Tibial artery (tissue), 4 donors: ENCODE measurements at regions not wholly inside any gene's neighbourhood (a gene's known extent, or its start where the extent isn't known, plus 50 kb on each side); places are given as distances from the start of the nearest gene placed in this dataset.

Experiments used
- DNase-seq, 2 donors: peaks; one replicate each; pipeline ENCODE4 v3.0.0-alpha.2; 2019
- H3K27ac ChIP-seq, 2 donors: fragments of 200-600 bp; sonication (generic) in 1 of 2; 1 replicate in 1 of 2; 2 replicates in 1 of 2; pipeline ENCODE4 v1.5.1; 2018 to 2019; ENCODE audit warnings: mild to moderate bottlenecking in 1 of 2
- H3K27me3 ChIP-seq, 2 donors: fragments of 200-600 bp; sonication (generic) in 1 of 2; one replicate each; pipeline versions ENCODE4 v1.5.1 to v1.6.0; 2016 to 2019
- H3K36me3 ChIP-seq, 3 donors: fragments of 200-600 bp; sonication (generic) in 2 of 3; one replicate each; pipeline ENCODE4 v1.5.1; 2016 to 2019; ENCODE audit warnings: mild to moderate bottlenecking in 2 of 3
- H3K4me1 ChIP-seq, 4 donors: fragments of 200-600 bp; sonication (generic) in 2 of 4; 1 replicate in 3 of 4; 2 replicates in 1 of 4; pipeline ENCODE4 v1.5.1; 2016 to 2019
- H3K4me3 ChIP-seq, 2 donors: fragments of 200-600 bp; sonication (generic) in 1 of 2; 1 replicate in 1 of 2; 2 replicates in 1 of 2; pipeline ENCODE4 v1.5.1; 2018 to 2019; ENCODE audit warnings: mild to moderate bottlenecking in 2 of 2
- H3K9me3 ChIP-seq, 3 donors: fragments of 200-600 bp; sonication (generic) in 1 of 3; one replicate each; pipeline ENCODE4 v1.5.1; 2016 to 2019
- CTCF ChIP-seq, 2 experiments: fragments of 200-600 bp in 1 of 2; fragments of 450-650 bp in 1 of 2; IDR thresholded peaks; one replicate each; pipeline ENCODE4 v1.5.1; 2017 to 2019; ENCODE audit warnings: antibody characterized with exemption in 2 of 2, mild to moderate bottlenecking in 1 of 2, moderate library complexity in 1 of 2
- intact Hi-C: fragments of 100-400 bp; cut with DNase I; formaldehyde crosslinking; loops from one replicate; pipeline ENCODE4 v1.15.0; 2023; ENCODE audit warnings: low total_unique reads

GRCh38 chr4:187433141-187433540, 562.4 kb upstream of the ZFP42 start:
- intact Hi-C loops: no loop called here
- no peak overlapping the region for H3K27ac ChIP-seq
- no peaks in the 10 kb centered on the region for H3K9me3 ChIP-seq
- no peaks in the 10 kb centered on the region for H3K36me3 ChIP-seq
- H3K4me1 ChIP-seq: no peaks in the 10 kb centered on the region
- no peak for TF ChIP-seq CTCF (IDR thresholded peaks at IDR 0.05)
- H3K27me3 ChIP-seq: no peaks in the 10 kb centered on the region
- no peak for DNase-seq
- no peak overlapping the region for H3K4me3 ChIP-seq

GRCh38 chr4:187436251-187436650, 559.3 kb upstream of the ZFP42 start:
- DNase-seq: no peak
- no peak for TF ChIP-seq CTCF (IDR thresholded peaks at IDR 0.05)
- Histone ChIP-seq H3K27me3 (no peaks in the 10 kb centered on the region), H3K4me1 (no peaks in the 10 kb centered on the region), H3K4me3 (no peak overlapping the region), H3K9me3 (no peaks in the 10 kb centered on the region), H3K27ac (no peak overlapping the region), H3K36me3 (no peaks in the 10 kb centered on the region)
- intact Hi-C loops: no loop called here

GRCh38 chr4:187444061-187444460, 551.5 kb upstream of the ZFP42 start:
- Histone ChIP-seq H3K9me3 (no peaks in the 10 kb centered on the region), H3K27ac (no peak overlapping the region), H3K4me3 (no peak overlapping the region), H3K27me3 (no peaks in the 10 kb centered on the region), H3K4me1 (no peaks in the 10 kb centered on the region), H3K36me3 (no peaks in the 10 kb centered on the region)
- intact Hi-C loops: no loop called here
- no peak for TF ChIP-seq CTCF (IDR thresholded peaks at IDR 0.05)
- DNase-seq: no peak

- intact Hi-C loops: no loop called here
- no peaks in the 10 kb centered on the region for H3K9me3 ChIP-seq
- peaks cover 0 to 3% (median 0%) of the 10 kb centered on the region in 4 donors for H3K4me1 ChIP-seq
- no peak for TF ChIP-seq CTCF (IDR thresholded peaks at IDR 0.05)
- H3K27ac ChIP-seq: no peak overlapping the region
- H3K27me3 ChIP-seq: no peaks in the 10 kb centered on the region
- DNase-seq: no peak
- H3K4me3 ChIP-seq: no peak overlapping the region
- no peaks in the 10 kb centered on the region for H3K36me3 ChIP-seq
Observed at GRCh38 chr4:187449702-187450101, 545.9 kb upstream of the ZFP42 start.

GRCh38 chr4:187451776-187452175, 543.8 kb upstream of the ZFP42 start:
- Histone ChIP-seq H3K27ac (no peak overlapping the region), H3K9me3 (no peaks in the 10 kb centered on the region), H3K4me1 (peaks cover 0 to 3% (median 0%) of the 10 kb centered on the region in 4 donors), H3K27me3 (no peaks in the 10 kb centered on the region), H3K36me3 (no peaks in the 10 kb centered on the region), H3K4me3 (no peak overlapping the region)
- TF ChIP-seq CTCF (IDR thresholded peaks at IDR 0.05): no peak
- intact Hi-C loops: no loop called here
- no peak for DNase-seq

GRCh38 chr4:187460016-187460415, 535.6 kb upstream of the ZFP42 start:
- intact Hi-C loops: no loop called here
- Histone ChIP-seq H3K27ac (no peak overlapping the region), H3K36me3 (no peaks in the 10 kb centered on the region), H3K27me3 (no peaks in the 10 kb centered on the region), H3K4me3 (no peak overlapping the region), H3K4me1 (peaks cover 0 to 8% (median 5%) of the 10 kb centered on the region in 4 donors), H3K9me3 (no peaks in the 10 kb centered on the region)
- no peak for TF ChIP-seq CTCF (IDR thresholded peaks at IDR 0.05)
- no peak for DNase-seq
